ENCODE measurements at regions not wholly inside any gene's neighbourhood (a gene's known extent, or its start where the extent isn't known, plus 50 kb on each side); places are given as distances from the start of the nearest gene placed in this dataset.

GRCh38 chr13:22703601-22704209 lies 477.1 kb upstream of the SGCG start:
- no peak for DNase-seq

- no peak for DNase-seq
Observed at GRCh38 chr13:22707946-22708345, 472.8 kb upstream of the SGCG start.

GRCh38 chr13:22717036-22717435 lies 463.7 kb upstream of the SGCG start:
- DNase-seq: no peak

- no peak for DNase-seq
Observed at GRCh38 chr13:22726726-22727125, 454.1 kb upstream of the SGCG start.

- DNase-seq: no peak
Observed at GRCh38 chr13:22735011-22735995, 445.5 kb upstream of the SGCG start.

GRCh38 chr13:22736084-22736767 lies 444.6 kb upstream of the SGCG start:
- no peak for DNase-seq

- DNase-seq: no peak
Observed at GRCh38 chr13:22736768-22737092, 444.0 kb upstream of the SGCG start.

GRCh38 chr13:22738357-22738756 lies 442.4 kb upstream of the SGCG start:
- DNase-seq: no peak

- DNase-seq: peak; percentile 4
Observed at GRCh38 chr13:22740264-22740663, 440.5 kb upstream of the SGCG start.

GRCh38 chr13:22744688-22745452 lies 435.9 kb upstream of the SGCG start:
- DNase-seq: no peak

GRCh38 chr13:22748866-22749577 lies 431.8 kb upstream of the SGCG start:
- DNase-seq: no peak

- DNase-seq: no peak
Observed at GRCh38 chr13:22749626-22750025, 431.2 kb upstream of the SGCG start.

GRCh38 chr13:22757530-22758120 lies 423.2 kb upstream of the SGCG start:
- DNase-seq: peak; percentile 15

- no peak for DNase-seq
Observed at GRCh38 chr13:22758245-22758644, 422.5 kb upstream of the SGCG start.

- no peak for DNase-seq
Observed at GRCh38 chr13:22761709-22762108, 419.1 kb upstream of the SGCG start.

- no peak for DNase-seq
Observed at GRCh38 chr13:22765547-22765946, 415.2 kb upstream of the SGCG start.

GRCh38 chr13:22770891-22771290 lies 409.9 kb upstream of the SGCG start:
- no peak for DNase-seq

GRCh38 chr13:22773465-22773864 lies 407.3 kb upstream of the SGCG start:
- no peak for DNase-seq

- DNase-seq: no peak
Observed at GRCh38 chr13:22776394-22777186, 404.2 kb upstream of the SGCG start.

GRCh38 chr13:22777207-22777606 lies 403.6 kb upstream of the SGCG start:
- DNase-seq: no peak

- DNase-seq: no peak
Observed at GRCh38 chr13:22789027-22789593, 391.7 kb upstream of the SGCG start.
